Activated CD8-positive, alpha-beta T cell treated with anti-CD3 and anti-CD28 coated beads for 36 hours (primary cell): ENCODE measurements at regions not wholly inside any gene's neighbourhood (a gene's known extent, or its start where the extent isn't known, plus 50 kb on each side); places are given as distances from the start of the nearest gene placed in this dataset.

ENCODE experiments used
- ATAC-seq: fragments of 200-7000 bp; cut with Tn5 transposase; one replicate; pipeline ENCODE4 v1.10.0; 2021; ENCODE audit warnings: mild to moderate bottlenecking, moderate library complexity
- CTCF ChIA-PET: fragments of 350-600 bp; sonication (Branson Sonifier 250); formaldehyde crosslinking; loops from one replicate; lab custom pipeline; 2021; ENCODE audit warnings: antibody characterized with exemption; lab: Charles Lee
- POLR2A ChIA-PET: fragments of 350-600 bp; sonication (Branson Sonifier 250); formaldehyde crosslinking; loops from one replicate; lab custom pipeline; 2021; ENCODE audit warnings: antibody characterized with exemption; lab: Charles Lee
- DNase-seq: peaks from one replicate; pipeline ENCODE4 v3.0.0-alpha.2; 2020
- H3K27ac Mint-ChIP-seq: one replicate; pipeline ENCODE4 v1.8.0; 2021; ENCODE audit warnings: mild to moderate bottlenecking, mixed read lengths
- H3K27me3 Mint-ChIP-seq: one replicate; pipeline ENCODE4 v1.8.0; 2021; ENCODE audit warnings: mixed read lengths
- H3K36me3 Mint-ChIP-seq: one replicate; pipeline ENCODE4 v1.8.0; 2021; ENCODE audit warnings: low read depth, mixed read lengths
- H3K4me1 Mint-ChIP-seq: one replicate; pipeline ENCODE4 v1.8.0; 2021; ENCODE audit warnings: low read depth, mixed read lengths
- H3K4me3 Mint-ChIP-seq: one replicate; pipeline ENCODE4 v1.8.0; 2021; ENCODE audit warnings: mild to moderate bottlenecking, moderate library complexity, mixed read lengths
- H3K9me3 Mint-ChIP-seq: one replicate; pipeline ENCODE4 v1.8.0; 2021; ENCODE audit warnings: mixed read lengths
- CTCF ChIP-seq: fragments of 200-600 bp; IDR thresholded peaks from one replicate; pipeline ENCODE4 v1.8.0; 2022; ENCODE audit warnings: antibody characterized with exemption, mild to moderate bottlenecking
- intact Hi-C: fragments of 100-400 bp; cut with micrococcal nuclease; formaldehyde crosslinking; loops from one replicate; pipeline ENCODE4 v1.10.0; 2022

GRCh38 chr3:72109327-72110259, 324.6 kb upstream of the PROK2 start:
- Mint-ChIP-seq H3K4me3 (no peak overlapping the region), H3K36me3 (no peaks in the 10 kb centered on the region), H3K27me3 (no peaks in the 10 kb centered on the region), H3K9me3 (no peaks in the 10 kb centered on the region), H3K27ac (no peak overlapping the region), H3K4me1 (no peaks in the 10 kb centered on the region)
- DNase-seq (no peak), ATAC-seq (no peak)
- ChIA-PET POLR2A (interaction anchor here (1.0 kb wide), 1 partner anchor 38 kb away, joined by 3 read pairs; no protein-coding TSS in a partner anchor), CTCF (interaction anchor here (0.6 kb wide), 1 partner anchor 337 kb away, joined by 3 read pairs; the partner anchor contains the start of gene RYBP)
- intact Hi-C loops = no loop called here
- no peak for TF ChIP-seq CTCF

- CTCF ChIA-PET = interaction anchor here (1.1 kb wide), 1 partner anchor 15 kb away, joined by 3 read pairs; no protein-coding TSS in a partner anchor
- Mint-ChIP-seq H3K4me3 (no peak overlapping the region), H3K4me1 (peaks cover 16% of the 10 kb centered on the region), H3K27me3 (peaks cover 5% of the 10 kb centered on the region), H3K9me3 (no peaks in the 10 kb centered on the region), H3K36me3 (no peaks in the 10 kb centered on the region), H3K27ac (no peak overlapping the region)
- POLR2A ChIA-PET = no interaction called here
- DNase-seq = no peak
- intact Hi-C loops = no loop called here
- ATAC-seq = no peak
- TF ChIP-seq CTCF = no peak
Measured at GRCh38 chr3:72105306-72105705, 320.4 kb upstream of the PROK2 start.

GRCh38 chr3:72102112-72102616, 317.2 kb upstream of the PROK2 start:
- ChIA-PET POLR2A (no interaction called here), CTCF (no interaction called here)
- Mint-ChIP-seq H3K4me3 (no peak overlapping the region), H3K9me3 (no peaks in the 10 kb centered on the region), H3K27ac (no peak overlapping the region), H3K4me1 (peaks cover 26% of the 10 kb centered on the region), H3K27me3 (peaks cover 12% of the 10 kb centered on the region), H3K36me3 (no peaks in the 10 kb centered on the region)
- TF ChIP-seq CTCF = no peak
- DNase-seq (no peak), ATAC-seq (no peak)
- intact Hi-C loops = no loop called here

GRCh38 chr3:72101494-72101893, 316.5 kb upstream of the PROK2 start:
- Mint-ChIP-seq H3K4me1 (peaks cover 26% of the 10 kb centered on the region), H3K36me3 (no peaks in the 10 kb centered on the region)
- CTCF ChIA-PET = interaction anchor here (1.1 kb wide), 1 partner anchor 11 kb away, joined by 3 read pairs; no protein-coding TSS in a partner anchor

More at GRCh38 chr3:72101494-72101893, 316.5 kb upstream of the PROK2 start:
- Mint-ChIP-seq H3K4me3 (peak overlapping the region; percentile 73), H3K27me3 (peaks cover 12% of the 10 kb centered on the region), H3K27ac (no peak overlapping the region), H3K9me3 (no peaks in the 10 kb centered on the region)
- ATAC-seq (no peak), DNase-seq (no peak)
- intact Hi-C loops = no loop called here
- POLR2A ChIA-PET = no interaction called here
- no peak for TF ChIP-seq CTCF
